T-helper 1 cell treated with Interleukin-12 subunit alpha and Interleukin-12 subunit beta and Interleukin-4 antibody, amounts not matched to agents 30 ng/mL and 1 ng/mL, for 36 hours (primary cell): ENCODE measurements at regions not wholly inside any gene's neighbourhood (a gene's known extent, or its start where the extent isn't known, plus 50 kb on each side); places are given as distances from the start of the nearest gene placed in this dataset.

Experiments used
- intact Hi-C: fragments of 100-400 bp; cut with micrococcal nuclease; formaldehyde crosslinking; loops from one replicate; pipeline ENCODE4 v1.15.1; 2024

DNA sequence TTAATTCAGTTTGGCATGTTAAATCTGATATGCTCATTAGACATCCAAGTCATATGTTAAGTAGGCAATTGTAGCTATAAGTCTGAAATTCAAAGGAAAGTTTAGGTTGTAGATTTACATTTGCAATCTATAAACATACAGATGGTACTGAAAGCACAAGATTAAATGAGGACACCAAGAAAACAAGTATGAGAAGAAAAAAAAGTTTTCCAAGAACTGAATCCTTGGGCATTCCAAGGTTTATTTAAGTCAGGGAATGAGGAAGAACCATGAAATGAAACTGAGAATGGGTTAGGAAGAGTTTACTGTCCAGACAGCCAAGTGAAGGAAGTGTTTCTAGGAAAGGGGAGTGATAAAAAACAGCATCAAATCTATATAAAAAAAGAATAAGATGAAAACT lies 756.1 kb upstream of the DPPA4 start:
- intact Hi-C loops: no loop called here

DNA sequence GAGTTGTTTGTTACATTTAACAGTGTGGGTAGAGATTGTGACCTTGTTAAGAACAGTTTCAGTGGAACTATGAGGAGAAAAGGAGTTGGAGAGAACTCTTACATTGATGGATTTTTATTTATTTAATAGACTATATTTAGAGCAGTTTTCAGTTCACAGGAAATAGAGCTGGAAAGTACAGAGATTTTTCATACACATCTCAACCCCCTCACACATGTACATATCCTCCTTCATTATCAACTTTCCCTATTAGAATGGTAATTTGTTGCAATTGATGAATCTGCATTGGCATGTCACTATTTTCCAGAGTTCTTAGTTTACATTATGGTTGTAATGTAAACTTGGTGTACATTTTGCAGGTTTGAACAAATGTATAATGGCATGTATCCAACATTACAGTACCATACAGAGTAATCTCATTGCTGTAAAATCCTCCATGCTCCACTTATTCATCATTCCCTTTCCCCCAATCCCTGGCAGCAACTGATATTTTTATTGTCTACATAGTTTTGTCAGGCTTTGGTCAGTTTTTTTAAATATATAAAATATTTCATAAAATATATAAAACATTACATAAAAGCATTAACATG lies 756.6 kb upstream of the DPPA4 start:
- intact Hi-C loops: no loop called here

DNA sequence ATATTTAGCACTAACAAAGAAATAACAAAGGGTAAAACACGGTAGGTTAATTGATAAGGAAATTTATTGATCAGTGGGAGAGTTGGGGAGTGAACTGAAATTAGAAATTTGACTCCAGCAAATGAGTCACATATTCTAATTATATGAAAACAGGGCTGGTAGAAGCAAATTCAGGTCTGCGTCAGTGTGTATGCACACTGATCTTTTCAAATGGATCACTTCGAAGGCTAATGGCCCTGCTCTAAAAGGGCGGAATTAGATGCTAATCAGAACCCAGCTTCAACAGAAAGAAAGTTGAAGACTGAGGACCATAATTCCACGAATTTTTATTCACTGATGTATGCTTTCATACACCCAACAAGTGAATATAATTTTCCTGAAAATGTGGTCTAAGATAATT lies 762.4 kb upstream of the DPPA4 start:
- intact Hi-C loops: no loop called here

DNA sequence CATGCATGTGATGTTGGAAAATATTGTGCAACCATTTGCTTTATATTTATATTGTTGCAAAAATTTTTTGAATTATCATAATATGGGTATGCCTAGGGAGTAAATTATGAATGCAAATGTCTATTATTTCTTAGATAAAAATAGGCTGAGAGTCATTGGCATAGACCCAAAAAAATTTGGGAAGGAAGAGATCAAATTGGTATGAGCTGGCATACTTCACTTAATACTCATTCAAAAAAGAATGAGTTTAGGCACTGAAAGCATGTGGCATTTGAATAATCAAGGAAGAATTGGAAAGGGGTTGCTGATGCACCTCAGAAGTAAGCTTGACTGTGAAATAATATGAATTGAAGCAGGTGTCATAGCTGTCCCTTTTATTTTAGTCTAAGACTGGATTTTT lies 764.0 kb upstream of the DPPA4 start:
- intact Hi-C loops: no loop called here

DNA sequence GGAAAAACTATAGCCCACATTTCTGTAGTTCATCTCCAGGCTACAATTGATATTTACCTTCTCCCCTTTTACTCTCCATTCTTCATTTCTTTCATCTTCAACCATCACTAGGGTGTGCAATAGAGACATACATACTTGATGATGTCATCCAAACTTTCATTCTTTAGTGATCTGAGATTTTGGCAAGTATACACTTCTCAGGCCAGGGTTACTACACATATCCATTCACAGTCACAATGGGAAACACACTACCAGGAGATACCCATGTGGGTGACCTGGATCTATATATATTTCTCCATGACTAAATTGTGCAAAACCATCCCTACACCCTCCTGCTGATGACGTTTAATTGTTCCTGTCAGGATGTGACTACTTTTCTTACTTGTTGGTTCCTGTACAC lies 769.5 kb upstream of the DPPA4 start:
- intact Hi-C loops: no loop called here

DNA sequence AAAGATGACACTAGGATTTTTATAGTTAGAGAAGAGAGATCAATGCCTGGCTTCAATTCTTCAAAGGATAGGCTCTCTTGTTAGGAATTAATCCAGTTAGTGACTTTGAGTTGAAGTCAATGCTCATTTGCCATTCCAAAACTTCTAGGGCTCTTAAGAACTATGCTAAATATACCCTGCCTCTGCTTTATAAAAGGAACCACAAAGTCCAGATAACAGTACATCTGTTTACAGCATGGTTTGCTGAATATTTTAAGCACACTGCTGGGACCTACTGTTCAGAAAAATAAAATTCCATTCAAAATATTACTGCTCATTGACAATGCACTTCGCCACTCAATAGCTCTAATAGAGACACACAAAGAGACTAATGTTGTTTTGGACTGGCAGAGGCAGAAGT lies 786.6 kb upstream of the DPPA4 start:
- intact Hi-C loops: no loop called here

DNA sequence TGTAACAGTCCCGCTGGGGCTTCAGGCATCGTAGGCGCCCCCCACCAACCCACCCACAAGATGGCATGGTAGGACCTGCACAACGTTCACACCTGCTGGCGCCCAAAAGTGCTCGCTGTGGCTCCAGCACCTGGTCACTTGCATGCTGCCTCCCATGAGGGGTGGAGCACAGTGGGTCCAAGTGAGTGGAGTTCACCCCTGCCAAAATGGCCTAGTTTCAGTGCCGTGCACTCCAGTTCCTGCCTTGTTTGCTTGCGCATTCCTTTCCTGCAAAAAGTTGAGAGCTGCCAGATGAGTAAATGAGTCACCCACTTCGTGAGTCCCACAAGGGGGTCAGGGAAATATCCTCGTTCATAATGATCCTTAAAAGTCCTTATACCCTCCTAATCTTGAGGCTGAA lies 788.7 kb upstream of the DPPA4 start:
- intact Hi-C loops: no loop called here

DNA sequence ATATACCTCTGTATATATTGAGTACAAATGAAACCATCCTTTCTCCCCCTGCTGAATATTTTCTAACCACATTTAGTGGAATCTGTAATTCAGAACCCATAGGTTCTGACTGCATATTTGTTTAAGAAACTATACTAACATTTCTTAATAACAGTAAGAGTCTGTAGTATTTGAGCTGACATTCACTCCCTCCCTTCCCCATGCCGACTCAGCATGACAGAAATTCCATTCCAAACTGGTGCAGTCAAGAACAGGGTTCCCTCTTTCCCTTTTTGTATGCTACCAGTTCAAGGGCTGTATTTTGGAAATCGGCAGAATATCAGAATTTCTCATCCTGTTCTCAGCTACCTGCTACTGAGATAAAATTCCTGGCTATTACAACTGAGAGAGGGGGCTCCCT lies 796.6 kb upstream of the DPPA4 start:
- intact Hi-C loops: no loop called here

DNA sequence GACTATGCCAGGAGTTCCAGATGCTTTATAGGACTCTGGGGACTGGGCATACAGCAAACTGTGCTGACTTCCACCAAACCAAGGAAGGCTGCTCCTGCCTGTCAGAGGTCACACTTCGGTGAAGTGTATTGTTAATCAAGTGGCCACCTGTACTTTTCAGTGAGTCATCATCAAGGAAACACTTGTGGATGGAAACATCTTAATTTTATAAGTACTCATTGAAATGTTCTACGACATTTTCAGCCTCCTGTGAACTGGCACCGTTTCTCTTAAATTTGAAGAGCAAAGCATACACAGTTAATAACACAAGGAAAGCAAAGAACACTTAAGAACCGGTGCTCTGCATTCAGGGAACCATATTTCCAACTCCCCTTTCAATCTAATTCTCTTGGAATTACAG lies 801.7 kb upstream of the DPPA4 start:
- intact Hi-C loops: no loop called here

DNA sequence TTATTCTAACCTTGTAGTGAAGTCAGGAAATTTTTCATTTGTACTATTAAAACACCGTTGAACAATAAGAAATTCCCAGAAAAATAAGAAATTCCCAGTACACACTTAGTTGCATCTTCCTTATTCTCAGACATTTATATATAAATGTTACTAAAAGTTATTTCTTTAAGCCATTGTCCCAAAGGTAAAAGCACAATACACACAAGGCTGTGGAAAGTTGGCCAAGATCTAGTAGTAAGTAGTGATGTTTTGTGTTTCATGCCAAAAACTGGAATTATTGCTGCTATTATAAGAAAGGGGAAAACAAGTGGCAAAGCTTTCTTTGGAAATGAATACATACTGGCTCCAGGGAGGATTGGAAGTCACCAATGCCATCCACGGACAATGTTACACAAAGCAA lies 802.5 kb upstream of the DPPA4 start:
- intact Hi-C loops: no loop called here

DNA sequence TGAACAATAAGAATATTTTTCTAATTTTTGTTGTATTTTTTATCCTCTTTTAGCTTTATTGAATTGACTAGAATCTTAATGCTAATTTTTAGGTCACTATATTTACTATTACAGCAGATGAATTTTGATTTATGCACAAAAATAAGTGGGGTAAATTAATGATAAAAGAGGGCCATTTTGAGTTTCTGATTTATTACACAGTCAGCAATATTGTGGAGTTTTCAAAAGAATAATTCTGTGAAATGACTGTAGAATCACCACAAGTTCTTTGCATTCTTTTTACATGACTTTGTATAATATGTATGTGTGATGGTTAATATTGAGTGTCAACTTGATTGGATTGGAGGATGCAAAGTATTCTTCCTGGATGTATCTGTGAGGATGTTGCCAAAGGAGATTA lies 812.4 kb upstream of the DPPA4 start:
- intact Hi-C loops: no loop called here

DNA sequence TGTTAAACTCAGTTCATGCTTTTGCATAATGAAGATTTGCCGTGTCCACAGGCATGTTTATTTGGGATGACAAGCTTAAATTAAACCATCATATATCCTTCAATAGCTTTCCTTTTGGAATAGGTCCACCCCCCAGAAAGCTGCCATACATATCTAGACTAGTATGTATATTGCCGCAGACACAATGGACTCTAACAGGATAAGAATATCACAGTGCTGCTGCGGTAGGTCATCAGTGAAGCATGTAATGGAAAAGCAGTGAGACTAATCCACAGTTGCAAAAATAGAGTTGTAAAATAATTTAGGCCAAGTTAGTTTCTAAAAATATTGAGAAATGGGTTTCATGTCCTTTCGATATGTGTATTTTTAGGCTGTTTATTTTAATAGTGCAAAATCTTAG lies 819.9 kb upstream of the DPPA4 start:
- intact Hi-C loops: no loop called here

DNA sequence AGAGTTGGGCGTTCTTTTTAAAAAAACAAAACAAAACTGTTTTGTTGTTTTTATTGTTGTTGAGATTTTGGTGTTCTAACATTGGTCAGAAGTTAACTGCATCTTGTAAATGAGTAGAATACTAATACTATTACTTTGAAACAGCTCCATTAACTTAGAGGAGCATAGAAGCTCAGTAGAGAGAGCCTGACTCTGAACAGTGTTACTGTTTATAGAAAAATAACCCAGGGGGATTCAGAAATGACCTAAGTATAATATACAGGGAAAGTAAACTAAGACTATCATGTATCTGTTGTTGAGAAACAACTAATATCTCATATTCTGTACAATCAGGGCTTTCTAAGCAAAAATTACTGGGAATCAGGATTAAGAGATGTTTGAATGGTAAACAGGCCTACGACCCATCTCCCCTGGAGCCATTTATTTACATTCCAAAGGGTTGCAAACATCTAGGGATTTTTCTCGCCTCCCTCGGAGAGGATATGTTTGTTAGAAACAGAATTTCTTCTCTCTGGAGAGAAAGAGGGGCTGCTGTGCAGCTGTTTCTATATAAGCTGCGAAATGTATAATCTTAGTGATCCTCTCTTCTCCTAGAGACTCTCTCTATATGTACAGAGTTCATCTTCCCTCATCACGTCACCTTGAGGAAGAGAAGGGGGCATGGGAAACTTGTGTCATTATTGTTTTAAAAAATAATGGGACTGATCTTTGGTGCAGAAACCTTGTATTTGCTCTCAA lies 827.5 kb upstream of the DPPA4 start:
- intact Hi-C loops: loop anchor here (10.0 kb wide), 1 partner anchor 430 kb away; no protein-coding TSS in a partner anchor

DNA sequence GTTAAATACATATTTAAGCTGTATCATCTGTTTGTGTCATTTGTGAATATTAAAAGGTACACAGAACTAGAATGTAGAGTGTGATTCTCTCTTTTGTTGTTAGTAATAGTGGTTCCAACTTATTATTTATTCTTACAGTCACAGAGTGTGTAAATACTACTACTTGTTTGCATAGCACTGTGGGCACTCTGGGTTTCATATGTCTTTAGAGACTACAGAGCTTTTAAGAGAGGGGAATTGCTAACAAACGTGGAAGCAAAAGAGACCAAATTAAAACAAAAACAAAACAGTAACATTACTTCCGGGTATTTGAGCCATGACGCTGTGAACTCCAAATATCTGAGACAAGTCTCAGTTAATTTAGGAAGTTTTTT lies 828.0 kb upstream of the DPPA4 start:
- intact Hi-C loops: loop anchor here (10.0 kb wide), 1 partner anchor 431 kb away; no protein-coding TSS in a partner anchor

DNA sequence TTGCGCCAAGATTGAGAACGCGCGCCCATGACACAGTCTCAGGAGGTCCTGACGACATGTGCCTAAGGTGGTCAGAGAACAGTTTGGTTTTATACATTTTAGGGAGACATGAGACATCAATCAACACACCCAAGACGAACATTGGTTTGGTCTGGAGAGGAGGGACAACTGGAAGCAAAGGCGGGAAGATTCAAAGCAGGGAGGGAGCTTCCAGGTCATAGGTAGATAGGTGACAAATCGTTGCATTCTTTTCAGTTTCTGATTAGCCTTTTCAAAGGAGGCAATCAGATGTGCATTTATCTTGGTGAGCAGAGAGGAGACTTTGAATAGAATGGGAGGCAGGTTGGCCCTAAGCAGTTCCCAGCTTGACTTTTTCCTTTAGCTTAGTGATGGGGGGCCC lies 828.4 kb upstream of the DPPA4 start:
- intact Hi-C loops: loop anchor here (10.0 kb wide), 1 partner anchor 431 kb away; no protein-coding TSS in a partner anchor

DNA sequence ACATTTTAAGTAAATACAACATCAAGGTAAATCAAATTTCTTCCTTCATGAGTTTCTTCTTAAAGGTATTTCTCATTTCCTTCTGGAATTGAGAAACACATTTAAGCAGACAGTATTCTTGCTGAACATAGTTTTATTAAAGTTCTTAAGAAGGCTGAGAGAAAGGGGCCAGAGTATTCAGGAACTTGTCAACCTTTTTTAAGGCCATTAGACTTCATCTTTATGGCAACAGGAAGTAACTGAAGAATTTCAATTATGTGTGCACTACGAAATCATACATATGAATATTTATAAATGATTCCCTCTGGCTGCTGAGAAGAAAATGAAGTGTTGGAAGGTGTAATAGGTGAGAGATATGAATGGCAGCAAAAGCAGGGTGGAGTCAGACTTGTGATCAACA lies 829.4 kb upstream of the DPPA4 start:
- intact Hi-C loops: loop anchor here (10.0 kb wide), 1 partner anchor 432 kb away; no protein-coding TSS in a partner anchor

DNA sequence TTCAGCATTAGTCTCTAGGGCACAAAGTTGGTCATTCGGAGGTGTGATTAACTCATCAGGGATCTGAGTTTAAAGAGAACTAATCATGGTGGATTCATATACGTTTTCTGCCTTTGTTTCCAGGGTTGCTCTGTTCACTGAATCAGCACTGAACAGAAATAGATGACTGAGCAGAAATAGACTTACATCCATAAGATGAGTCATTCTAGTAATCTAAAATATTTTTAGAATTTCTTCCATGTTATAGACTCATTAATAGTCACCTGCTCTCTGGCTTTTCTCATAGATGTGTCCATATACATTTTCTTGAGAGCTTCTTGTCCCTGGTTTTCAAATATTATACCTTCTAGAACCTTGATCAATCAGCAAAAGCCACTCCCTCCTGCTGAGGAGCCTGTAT lies 837.6 kb upstream of the DPPA4 start:
- intact Hi-C loops: no loop called here

DNA sequence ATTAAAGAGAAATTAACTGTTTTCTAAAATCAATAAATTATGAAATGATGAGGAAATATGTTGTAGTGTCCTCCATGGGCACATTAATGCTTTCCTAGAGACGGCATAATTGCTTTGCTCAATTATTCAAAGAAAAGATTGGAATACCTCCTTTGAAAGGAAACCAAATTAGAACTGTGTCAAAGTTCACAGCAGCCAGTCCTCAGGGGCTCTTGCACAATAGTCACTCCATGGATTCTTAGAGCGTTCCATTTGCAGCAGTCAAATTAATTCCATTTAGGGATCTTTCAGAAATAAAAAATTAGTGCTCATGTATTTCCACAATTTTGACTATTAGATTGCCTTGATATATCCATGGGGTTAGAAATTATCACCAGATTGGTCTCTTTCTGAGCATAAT lies 841.6 kb upstream of the DPPA4 start:
- intact Hi-C loops: no loop called here

DNA sequence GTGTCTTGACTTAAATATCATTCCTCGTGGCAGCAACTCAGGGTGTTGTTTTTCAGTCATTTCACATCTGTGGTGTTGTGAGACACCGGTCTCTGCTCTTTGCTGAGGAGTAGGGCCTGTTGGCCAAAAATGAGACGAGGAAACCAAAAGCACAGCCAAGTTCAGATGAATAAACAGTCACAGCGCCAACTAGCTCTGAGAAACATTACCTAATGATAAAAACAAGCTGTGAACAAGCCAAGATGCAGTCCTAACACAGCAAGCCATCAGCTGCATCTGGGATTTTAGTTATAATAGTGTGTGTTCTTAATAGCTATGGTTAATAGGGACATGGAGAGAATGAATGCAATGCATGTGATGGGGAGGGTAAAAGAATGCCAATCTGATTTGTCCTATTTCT lies 843.4 kb upstream of the DPPA4 start:
- intact Hi-C loops: no loop called here

DNA sequence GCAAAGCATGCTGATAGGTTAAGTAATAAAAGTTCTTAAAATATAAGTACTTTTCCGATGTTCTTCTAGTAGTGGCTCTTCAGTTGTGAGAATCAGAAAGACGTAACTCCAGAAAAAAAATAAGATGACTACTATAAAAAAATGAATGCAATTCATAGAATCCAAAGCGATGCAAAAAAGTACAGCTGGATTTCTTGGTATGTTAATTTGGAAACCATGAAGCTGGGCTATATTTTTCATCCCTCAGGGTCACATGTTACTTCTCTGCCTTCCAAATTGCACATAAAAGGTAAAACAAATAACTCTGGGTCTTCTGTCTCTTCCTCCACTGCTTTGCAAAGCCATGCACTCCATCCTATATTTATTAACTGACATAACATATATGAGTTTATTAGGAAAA lies 843.9 kb upstream of the DPPA4 start:
- intact Hi-C loops: no loop called here

DNA sequence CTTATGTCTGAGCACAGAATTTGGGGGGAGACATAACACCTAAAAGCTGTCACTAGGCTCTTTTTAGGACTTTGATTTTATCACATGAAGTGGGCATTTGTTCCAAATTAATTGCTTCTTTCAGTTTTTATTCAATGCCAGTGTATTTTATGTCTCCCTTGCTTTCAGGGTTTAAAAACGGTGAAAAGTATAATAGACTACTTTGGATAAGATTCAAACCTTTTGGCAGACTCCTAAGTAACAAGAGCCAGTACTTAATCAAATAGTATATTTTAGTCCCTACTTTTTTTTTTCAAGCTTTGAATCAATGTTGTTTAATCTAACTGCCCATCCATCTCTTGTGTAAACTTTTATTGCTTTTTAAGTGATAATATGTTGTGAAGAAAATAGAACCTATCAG lies 847.2 kb upstream of the DPPA4 start:
- intact Hi-C loops: no loop called here

DNA sequence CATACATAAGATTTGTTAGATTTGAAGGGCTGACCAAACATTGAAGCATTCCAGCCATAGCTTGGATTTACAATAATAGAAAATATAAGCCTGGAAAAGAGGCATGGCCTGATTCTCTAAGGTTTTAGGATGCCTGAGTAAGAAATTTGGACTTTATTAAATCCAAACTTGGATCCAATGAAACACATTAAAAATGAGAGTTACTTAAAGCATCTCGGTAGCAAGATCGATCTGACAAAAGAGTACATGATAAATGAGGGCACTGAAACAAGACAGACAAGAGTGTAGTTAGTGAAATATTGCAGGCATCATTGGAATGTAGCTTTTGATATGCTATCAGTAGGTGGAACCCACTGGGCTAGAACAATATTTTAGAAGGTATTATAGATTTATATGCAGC lies 855.7 kb upstream of the DPPA4 start:
- intact Hi-C loops: no loop called here
